Uterus (tissue), 2 donors: ENCODE measurements at regions not wholly inside any gene's neighbourhood (a gene's known extent, or its start where the extent isn't known, plus 50 kb on each side); places are given as distances from the start of the nearest gene placed in this dataset.

Source experiments
- CTCF ChIP-seq, 4 experiments: fragments of 200-600 bp in 2 of 4; fragments of 450-650 bp in 2 of 4; sonication (generic) in 2 of 4; IDR thresholded peaks; one replicate each; pipeline ENCODE4 v1.5.1; 2016 to 2019; ENCODE audit warnings: antibody characterized with exemption in 4 of 4, mild to moderate bottlenecking in 2 of 4, moderate library complexity in 1 of 4
- POLR2A ChIP-seq, 2 donors: fragments of 450-650 bp; IDR thresholded peaks; one replicate each; pipeline ENCODE4 v1.6.1; 2016; ENCODE audit warnings: antibody characterized with exemption in 2 of 2, mild to moderate bottlenecking in 1 of 2, moderate library complexity in 1 of 2

GRCh38 chr11:71194710-71195109 lies 57.7 kb downstream of the SHANK2 start:
- TF ChIP-seq CTCF (IDR thresholded peaks at IDR 0.05) (no peak), POLR2A (IDR thresholded peaks at IDR 0.05) (no peak)
